Fibroblast of pulmonary artery (primary cell): ENCODE measurements at regions not wholly inside any gene's neighbourhood (a gene's known extent, or its start where the extent isn't known, plus 50 kb on each side); places are given as distances from the start of the nearest gene placed in this dataset.

Experiments
- DNase-seq: peaks from one replicate; pipeline ENCODE4 v3.0.0-alpha.2; 2010; ENCODE audit warnings: low read depth
- H3K4me3 ChIP-seq: replicated peaks from 2 replicates; pipeline ENCODE4 v1.5.1; 2011; ENCODE audit warnings: low read depth, mild to moderate bottlenecking, control low read depth, low read length, moderate library complexity
- CTCF ChIP-seq: IDR thresholded peaks from 2 replicates; pipeline ENCODE4 v1.5.1; 2011; ENCODE audit warnings: mild to moderate bottlenecking, control low read depth, low read length, inconsistent platforms; ENCODE audit errors: missing control alignments

- DNase-seq = no peak
- H3K4me3 ChIP-seq = no peak overlapping the region
- TF ChIP-seq CTCF = no peak
Observed at GRCh38 chr13:109309625-109310363, 476.6 kb downstream of the IRS2 start.

- no peak overlapping the region for H3K4me3 ChIP-seq
- TF ChIP-seq CTCF = no peak
- DNase-seq = no peak
Observed at GRCh38 chr13:109307027-109307426, 479.4 kb downstream of the IRS2 start.

GRCh38 chr13:109301726-109302125 lies 484.7 kb downstream of the IRS2 start:
- no peak overlapping the region for H3K4me3 ChIP-seq
- DNase-seq = no peak
- TF ChIP-seq CTCF = no peak

GRCh38 chr13:109301276-109301675 lies 485.1 kb downstream of the IRS2 start:
- TF ChIP-seq CTCF = no peak
- DNase-seq = no peak

GRCh38 chr13:109297628-109298027 lies 488.8 kb downstream of the IRS2 start:
- DNase-seq = peak; percentile 63
- H3K4me3 ChIP-seq = no peak overlapping the region
- no peak for TF ChIP-seq CTCF

More at GRCh38 chr13:109301276-109301675, 485.1 kb downstream of the IRS2 start:
- no peak overlapping the region for H3K4me3 ChIP-seq

GRCh38 chr13:109293166-109293565 lies 493.2 kb downstream of the IRS2 start:
- TF ChIP-seq CTCF = no peak
- H3K4me3 ChIP-seq = no peak overlapping the region
- DNase-seq = no peak

- DNase-seq = no peak
- H3K4me3 ChIP-seq = no peak overlapping the region
- no peak for TF ChIP-seq CTCF
Observed at GRCh38 chr13:109288151-109288709, 498.2 kb downstream of the IRS2 start.
